DMS 273 (cell line): ENCODE measurements at regions not wholly inside any gene's neighbourhood (a gene's known extent, or its start where the extent isn't known, plus 50 kb on each side); places are given as distances from the start of the nearest gene placed in this dataset.

Experiments used
- DNase-seq: peaks from one replicate; lab custom pipeline; 2025; ENCODE audit not compliant: unreplicated experiment; lab: John Stamatoyannopoulos, UW

DNA sequence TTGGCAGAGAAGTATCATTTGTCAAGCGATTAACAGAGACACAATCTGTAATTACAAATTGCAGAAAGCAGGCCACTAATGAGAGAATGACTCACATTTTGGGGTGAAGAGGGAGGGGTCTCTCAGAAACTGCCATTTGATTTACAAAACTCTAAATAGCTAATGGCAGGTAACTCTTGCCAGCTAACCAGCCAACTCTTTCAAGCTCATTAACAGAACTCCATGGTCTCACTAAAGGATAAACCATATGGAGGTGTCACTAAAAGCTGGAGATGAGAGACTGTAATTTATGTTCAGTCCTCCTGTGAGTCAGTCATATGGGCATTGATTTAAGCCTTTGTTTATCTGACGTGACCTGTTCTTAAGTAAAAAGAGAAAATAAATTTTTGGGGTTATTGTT lies 336.4 kb downstream of the FOXG1 start:
- DNase-seq = peak; percentile 4

DNA sequence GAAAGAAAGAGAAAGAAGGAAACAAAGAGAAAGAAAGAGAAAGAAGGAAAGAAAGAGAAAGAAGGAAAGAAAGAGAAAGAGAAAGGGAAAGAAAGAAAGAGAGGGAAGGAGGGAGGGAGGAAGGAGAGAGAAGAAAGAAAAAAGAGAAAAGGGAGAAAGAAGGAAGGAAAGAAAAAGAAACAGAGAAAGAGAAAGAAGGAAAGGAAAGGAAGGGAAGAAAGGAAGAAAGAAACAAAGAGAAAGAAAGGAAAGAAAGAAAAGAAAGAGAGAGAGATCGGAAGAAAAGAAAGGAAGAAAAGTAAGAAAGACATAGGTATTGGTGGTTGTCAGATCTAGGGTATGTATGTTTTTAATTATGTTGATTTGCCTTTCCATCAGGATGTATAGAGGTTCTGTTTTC lies 342.3 kb downstream of the FOXG1 start:
- no peak for DNase-seq

GRCh38 chr14:29109589-29109988 lies 343.0 kb downstream of the FOXG1 start:
- no peak for DNase-seq

DNA sequence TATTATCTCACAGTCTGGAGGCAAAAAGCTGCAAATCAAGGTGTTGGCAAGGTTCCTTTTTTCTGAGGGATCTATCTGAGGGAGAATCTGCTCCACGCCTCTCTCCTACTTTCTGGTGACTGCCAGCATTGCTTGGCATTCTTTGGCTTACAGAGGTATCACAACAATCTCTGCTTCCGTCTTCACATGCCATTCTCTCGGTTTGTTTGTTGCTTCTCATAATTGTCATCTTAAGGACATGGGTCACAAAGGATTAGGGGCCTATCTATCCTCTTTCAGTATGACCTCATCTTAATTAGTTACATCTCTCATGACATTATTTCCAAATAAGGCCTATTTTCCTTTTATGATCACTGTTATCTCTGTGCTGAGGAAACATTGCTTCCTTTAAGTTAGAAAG lies 345.0 kb downstream of the FOXG1 start:
- DNase-seq = no peak

DNA sequence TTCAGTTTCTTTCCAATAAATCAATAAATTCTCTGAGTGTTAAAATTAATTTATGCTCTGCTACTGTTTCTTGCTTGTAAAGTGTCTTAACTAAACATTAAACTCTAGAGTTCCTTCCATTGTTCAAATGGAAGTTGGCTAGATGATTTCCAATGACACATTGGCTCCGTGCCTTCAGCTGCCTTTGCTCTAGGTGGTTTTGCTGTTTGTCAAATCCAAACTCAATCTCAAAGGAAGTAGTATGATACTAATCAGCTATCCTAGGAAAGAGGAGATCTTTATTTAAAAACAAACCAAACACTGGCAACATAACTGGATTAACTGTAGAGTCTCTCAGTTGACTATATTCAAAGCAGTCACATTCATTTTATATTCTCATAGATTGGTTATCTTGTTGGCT lies 356.4 kb downstream of the FOXG1 start:
- no peak for DNase-seq

GRCh38 chr14:29126361-29126760 lies 359.8 kb downstream of the FOXG1 start:
- DNase-seq = no peak

GRCh38 chr14:29126865-29127264 lies 360.3 kb downstream of the FOXG1 start:
- DNase-seq = no peak

- DNase-seq = no peak
These were observed 373.4 kb downstream of the FOXG1 start for GRCh38 chr14:29140016-29140415.

GRCh38 chr14:29144621-29145020 lies 378.0 kb downstream of the FOXG1 start:
- DNase-seq = no peak

GRCh38 chr14:29148221-29148620 lies 381.6 kb downstream of the FOXG1 start:
- no peak for DNase-seq

GRCh38 chr14:29149798-29150197 lies 383.2 kb downstream of the FOXG1 start:
- no peak for DNase-seq

GRCh38 chr14:29150659-29151058 lies 384.1 kb downstream of the FOXG1 start:
- no peak for DNase-seq

DNA sequence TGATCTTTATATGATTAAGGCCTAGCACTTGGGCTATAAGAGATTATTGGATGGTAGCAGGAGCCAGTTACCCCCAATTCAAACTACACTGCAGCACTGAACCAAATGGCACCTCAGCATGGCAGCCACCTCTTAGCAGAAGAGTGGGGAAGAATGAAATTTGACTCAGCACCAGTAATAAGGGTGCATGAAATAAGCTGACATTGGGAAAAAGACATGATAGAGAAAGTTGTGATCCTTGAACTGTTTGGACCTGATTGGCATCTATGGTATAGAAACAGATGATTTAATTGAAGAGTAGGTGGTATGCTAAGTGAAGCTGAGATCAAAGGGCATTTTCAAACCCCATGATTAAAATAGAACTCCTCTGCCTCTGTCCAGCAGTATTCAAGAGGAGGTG lies 389.5 kb downstream of the FOXG1 start:
- no peak for DNase-seq

- DNase-seq = no peak
These were observed 395.0 kb downstream of the FOXG1 start for GRCh38 chr14:29161593-29161992.

DNA sequence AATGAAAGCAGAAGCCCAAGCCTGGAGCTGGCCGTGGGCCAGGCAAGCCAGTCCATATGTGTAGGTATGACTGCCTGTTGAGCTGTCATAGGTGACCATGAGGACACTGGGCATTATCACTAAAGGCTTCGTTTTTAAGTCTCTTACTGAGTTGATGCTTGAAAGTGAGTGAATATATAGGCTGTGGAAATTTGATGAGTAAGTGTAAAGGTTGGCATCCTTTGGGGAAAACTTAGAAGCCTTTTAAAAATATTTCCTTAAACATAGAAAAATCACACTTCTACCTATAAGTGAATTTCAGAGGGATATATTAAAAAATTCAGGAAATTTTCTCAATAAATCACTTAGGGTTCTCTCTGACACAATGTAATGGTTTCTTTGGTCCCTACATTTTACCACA lies 396.5 kb downstream of the FOXG1 start:
- DNase-seq = no peak

GRCh38 chr14:29165431-29165830 lies 398.8 kb downstream of the FOXG1 start:
- no peak for DNase-seq

DNA sequence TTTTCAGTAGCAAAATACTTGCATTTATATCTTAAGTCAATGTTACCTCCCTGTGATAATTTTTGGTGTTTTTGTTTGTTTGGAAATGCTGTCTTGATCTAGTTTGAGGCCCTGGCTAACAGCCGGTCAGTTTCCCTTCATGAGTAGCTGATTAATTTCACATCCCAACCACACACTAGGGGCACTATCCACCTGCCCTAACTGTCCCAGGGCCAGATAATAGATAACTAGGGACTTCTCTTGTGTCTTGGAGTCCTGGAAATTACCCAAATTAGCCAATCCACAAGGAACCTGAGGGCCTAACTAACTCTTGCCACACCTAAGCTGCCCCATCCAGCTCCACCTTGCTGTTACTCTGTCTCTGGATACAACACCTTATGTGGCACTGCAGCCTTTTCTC lies 399.9 kb downstream of the FOXG1 start:
- DNase-seq = no peak

DNA sequence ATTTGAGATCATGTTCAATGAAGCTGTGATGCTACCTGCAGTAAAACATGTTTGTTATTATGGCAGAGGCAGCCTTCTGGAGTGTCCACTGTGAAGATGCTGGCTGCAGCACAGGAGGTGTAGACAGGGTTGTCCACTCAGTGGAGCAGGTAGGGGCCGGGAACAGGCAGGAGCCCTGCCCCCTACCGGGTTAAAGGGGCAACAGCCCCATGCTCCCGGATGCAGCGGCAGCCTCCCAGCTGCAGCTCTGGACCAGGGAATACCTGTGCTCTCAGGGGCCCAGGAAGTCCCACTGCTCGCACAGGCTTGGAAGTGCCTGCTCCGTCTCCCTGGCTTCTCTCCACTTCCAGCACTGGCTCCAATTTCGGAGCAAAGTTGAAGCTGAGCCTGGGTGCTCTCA lies 401.6 kb downstream of the FOXG1 start:
- no peak for DNase-seq

GRCh38 chr14:29169408-29169807 lies 402.8 kb downstream of the FOXG1 start:
- no peak for DNase-seq

DNA sequence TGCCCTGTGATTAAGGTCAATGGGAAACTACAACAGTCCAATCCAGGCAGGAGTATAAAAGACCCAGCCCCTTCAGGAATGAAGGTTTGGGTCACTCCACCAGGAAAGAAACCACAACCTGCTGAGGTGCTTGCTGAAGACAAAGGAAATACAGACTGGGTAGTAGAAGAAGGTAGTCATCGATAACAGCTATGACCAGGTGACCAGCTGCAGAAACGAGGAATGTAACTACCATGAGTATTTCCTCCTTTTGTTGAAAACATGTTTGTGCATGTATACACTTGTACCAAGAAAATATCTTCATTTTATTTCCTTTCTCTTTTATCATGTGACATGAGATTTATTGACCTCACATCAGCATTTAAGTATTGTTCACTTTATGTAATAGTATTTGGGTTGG lies 409.1 kb downstream of the FOXG1 start:
- no peak for DNase-seq

DNA sequence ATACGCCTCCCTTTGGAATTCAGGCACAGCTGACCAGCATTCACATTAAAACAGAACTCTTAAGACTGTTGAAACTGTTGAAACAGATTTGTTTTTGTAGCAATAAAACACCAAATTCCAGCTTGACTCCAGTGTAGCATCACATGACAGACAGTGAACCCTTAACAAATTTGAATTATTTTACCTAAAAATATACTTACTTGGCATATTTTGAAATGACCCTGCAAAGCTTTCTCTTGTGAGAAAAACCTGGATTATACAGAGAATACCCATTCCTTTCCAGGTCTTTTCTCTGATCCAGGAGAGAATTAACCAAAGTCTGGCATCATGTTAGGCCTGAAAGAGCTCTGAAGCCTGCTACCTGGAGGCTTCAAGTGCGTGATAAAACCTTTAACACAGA lies 410.3 kb downstream of the FOXG1 start:
- no peak for DNase-seq

- no peak for DNase-seq
These were observed 412.4 kb downstream of the FOXG1 start for GRCh38 chr14:29178971-29179370.

- DNase-seq = no peak
These were observed 424.5 kb downstream of the FOXG1 start for GRCh38 chr14:29191092-29191491.

- no peak for DNase-seq
These were observed 431.0 kb downstream of the FOXG1 start for GRCh38 chr14:29197557-29197956.
